A673 (cell line): ENCODE measurements at regions not wholly inside any gene's neighbourhood (a gene's known extent, or its start where the extent isn't known, plus 50 kb on each side); places are given as distances from the start of the nearest gene placed in this dataset.
A peak's percentile ranks its signal among the peaks of the same experiment; 100 is the strongest.

Experiments used
- BruUV-seq: library from RNA; stranded (reverse); fragments of 400-500 nt; replicated peaks from 2 replicates; lab custom pipeline; 2021; lab: Mats Ljungman, UMichigan
- CTCF ChIA-PET: fragments of 300-600 bp; sonication (Branson Sonifier 250); formaldehyde crosslinking; loops from one replicate; lab custom pipeline; 2022; ENCODE audit warnings: antibody characterized with exemption; lab: Charles Lee
- POLR2A ChIA-PET: fragments of 300-600 bp; sonication (Branson Sonifier 250); formaldehyde crosslinking; loops from one replicate; lab custom pipeline; 2022; ENCODE audit warnings: antibody characterized with exemption; ENCODE audit not compliant: low non-redundant PET; lab: Charles Lee
- DNase-seq: peaks from one replicate; pipeline ENCODE4 v3.0.0-alpha.2; 2015; ENCODE audit warnings: low spot score
- H3K27ac ChIP-seq: fragments of 200-600 bp; sonication (generic); 2 replicates; pipeline ENCODE4 v1.5.1; 2016; ENCODE audit warnings: mixed run types, low read depth, mild to moderate bottlenecking, mixed read lengths, antibody characterized with exemption, low read length; ENCODE audit not compliant: poor library complexity, severe bottlenecking
- H3K27me3 ChIP-seq: fragments of 200-600 bp; sonication (generic); replicated peaks from 2 replicates; pipeline ENCODE4 v1.6.1; 2017; ENCODE audit warnings: mixed run types, low read depth, mild to moderate bottlenecking, mixed read lengths, antibody characterized with exemption, low read length; ENCODE audit not compliant: insufficient read depth, poor library complexity
- H3K36me3 ChIP-seq: fragments of 200-600 bp; sonication (generic); 2 replicates; pipeline ENCODE4 v1.6.1; 2016; ENCODE audit warnings: mixed run types, mild to moderate bottlenecking, mixed read lengths, antibody characterized with exemption, low read length; ENCODE audit not compliant: insufficient read depth, poor library complexity, severe bottlenecking
- H3K4me1 ChIP-seq: fragments of 200-600 bp; sonication (generic); 2 replicates; pipeline ENCODE4 v1.6.1; 2017; ENCODE audit warnings: mixed run types, mild to moderate bottlenecking, mixed read lengths, antibody characterized with exemption, low read length; ENCODE audit not compliant: insufficient read depth, poor library complexity, severe bottlenecking
- H3K4me3 ChIP-seq: fragments of 200-600 bp; sonication (generic); 2 replicates; pipeline ENCODE4 v1.5.1; 2016; ENCODE audit warnings: low read depth, mixed run types, mild to moderate bottlenecking, mixed read lengths, low read length; ENCODE audit not compliant: poor library complexity, severe bottlenecking
- H3K9me3 ChIP-seq: fragments of 200-600 bp; sonication (generic); 2 replicates; pipeline ENCODE4 v1.6.1; 2016; ENCODE audit warnings: mixed run types, low read depth, mild to moderate bottlenecking, mixed read lengths, antibody characterized with exemption, low read length; ENCODE audit not compliant: poor library complexity, severe bottlenecking
- CTCF ChIP-seq: fragments of 300-800, 200-600 bp; sonication (generic); conservative IDR thresholded peaks from 2 replicates; pipeline ENCODE4 v1.5.1; 2017; ENCODE audit warnings: low read depth, mild to moderate bottlenecking, antibody characterized with exemption, low read length, moderate library complexity, mixed read lengths
- EZH2 ChIP-seq: fragments of 200-600 bp; sonication (generic); IDR thresholded peaks from 2 replicates; pipeline ENCODE4 v1.6.1; 2017; ENCODE audit warnings: borderline replicate concordance, low read depth, mild to moderate bottlenecking, mixed read lengths, antibody characterized with exemption, low read length; ENCODE audit not compliant: poor library complexity, severe bottlenecking
- intact Hi-C: fragments of 100-400 bp; cut with micrococcal nuclease; formaldehyde crosslinking; loops from one replicate; pipeline ENCODE4 v1.10.0; 2022; ENCODE audit not compliant: unreplicated experiment

- Histone ChIP-seq H3K36me3 (no peaks in the 10 kb centered on the region), H3K4me1 (no peaks in the 10 kb centered on the region), H3K9me3 (no peaks in the 10 kb centered on the region), H3K4me3 (no peak overlapping the region), H3K27me3 (no peaks in the 10 kb centered on the region), H3K27ac (no peak overlapping the region)
- ChIA-PET CTCF (no interaction called here), POLR2A (no interaction called here)
- intact Hi-C loops, result no loop called here
- DNase-seq, result peak; percentile 4
- BruUV-seq, result no TSS peak
- TF ChIP-seq EZH2, result no peak
- no peak for TF ChIP-seq CTCF
These were observed 192.6 kb upstream of the ALCAM start for GRCh38 chr3:105174017-105174615.

GRCh38 chr3:105177576-105177975, 189.1 kb upstream of the ALCAM start:
- no peak for DNase-seq
- intact Hi-C loops, result no loop called here
- ChIA-PET POLR2A (no interaction called here), CTCF (no interaction called here)
- no peak overlapping the region for H3K27ac ChIP-seq
- no peaks in the 10 kb centered on the region for H3K9me3 ChIP-seq
- H3K36me3 ChIP-seq, result no peaks in the 10 kb centered on the region
- BruUV-seq, result no TSS peak
- no peak overlapping the region for H3K4me3 ChIP-seq
- H3K27me3 ChIP-seq, result no peaks in the 10 kb centered on the region
- no peaks in the 10 kb centered on the region for H3K4me1 ChIP-seq
- no peak for TF ChIP-seq CTCF
- TF ChIP-seq EZH2, result no peak

- BruUV-seq, result no TSS peak
- Histone ChIP-seq H3K4me3 (no peak overlapping the region), H3K9me3 (peaks cover 11% of the 10 kb centered on the region), H3K27ac (no peak overlapping the region), H3K27me3 (no peaks in the 10 kb centered on the region), H3K36me3 (no peaks in the 10 kb centered on the region), H3K4me1 (no peaks in the 10 kb centered on the region)
- TF ChIP-seq EZH2, result no peak
- TF ChIP-seq CTCF, result no peak
- no peak for DNase-seq
- CTCF ChIA-PET, result no interaction called here
- POLR2A ChIA-PET, result no interaction called here
- intact Hi-C loops, result no loop called here
These were observed 179.4 kb upstream of the ALCAM start for GRCh38 chr3:105187344-105187743.
